Adrenal gland (tissue), 5 donors: ENCODE measurements at regions not wholly inside any gene's neighbourhood (a gene's known extent, or its start where the extent isn't known, plus 50 kb on each side); places are given as distances from the start of the nearest gene placed in this dataset.

Source experiments
- POLR2A ChIP-seq, 2 donors: fragments of 450-650 bp; IDR thresholded peaks; one replicate each; pipeline ENCODE4 v1.6.1; 2017; ENCODE audit warnings: antibody characterized with exemption in 2 of 2, mild to moderate bottlenecking in 2 of 2, moderate library complexity in 1 of 2
- TF ChIP-seq, protein P1 (sequence below), 6 experiments: fragments of 450-650 bp in 4 of 6; fragments of 200-600 bp in 2 of 6; sonication (generic) in 1 of 6; IDR thresholded peaks; 1 replicate in 5 of 6; 2 replicates in 1 of 6; pipeline versions ENCODE4 v1.5.1 to v1.8.0; 2016 to 2021; ENCODE audit warnings: antibody characterized with exemption in 6 of 6, mild to moderate bottlenecking in 2 of 6, moderate library complexity in 1 of 6
- donor health status: DM: no; HTN: no; CAD: no.

DNA sequence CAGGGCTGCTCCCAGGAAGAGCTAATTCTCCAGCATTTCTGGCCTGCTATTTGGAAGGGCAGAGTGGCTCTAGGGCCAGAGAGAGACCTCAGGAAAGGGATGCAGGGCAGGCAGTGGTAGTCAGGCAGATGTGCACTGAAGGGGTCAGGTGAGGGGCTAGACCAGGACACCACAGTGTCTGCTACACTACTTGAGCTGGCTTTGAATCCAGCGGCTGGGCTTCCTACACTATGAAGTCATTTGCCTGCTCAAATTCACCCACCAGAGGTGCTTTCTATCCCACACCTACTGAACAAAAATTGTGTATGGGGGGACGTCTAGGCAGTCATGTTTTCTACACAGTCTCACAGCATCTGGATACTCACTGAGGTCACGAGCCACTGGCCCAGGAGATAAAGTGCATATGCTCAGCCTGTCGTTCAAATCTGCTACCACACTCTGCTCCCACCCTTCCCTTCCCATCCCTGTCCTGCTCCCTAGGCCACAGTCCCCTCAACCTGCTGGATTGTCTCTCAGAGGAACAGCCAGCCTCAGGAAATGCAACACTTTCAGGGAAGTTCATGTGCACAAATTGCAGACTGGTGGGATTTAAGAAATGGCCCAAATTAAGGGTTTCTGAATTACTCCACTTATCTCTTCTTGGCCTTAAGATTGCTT is 49.9 kb upstream of the SLC6A11 start:
- TF ChIP-seq, protein P1, sequence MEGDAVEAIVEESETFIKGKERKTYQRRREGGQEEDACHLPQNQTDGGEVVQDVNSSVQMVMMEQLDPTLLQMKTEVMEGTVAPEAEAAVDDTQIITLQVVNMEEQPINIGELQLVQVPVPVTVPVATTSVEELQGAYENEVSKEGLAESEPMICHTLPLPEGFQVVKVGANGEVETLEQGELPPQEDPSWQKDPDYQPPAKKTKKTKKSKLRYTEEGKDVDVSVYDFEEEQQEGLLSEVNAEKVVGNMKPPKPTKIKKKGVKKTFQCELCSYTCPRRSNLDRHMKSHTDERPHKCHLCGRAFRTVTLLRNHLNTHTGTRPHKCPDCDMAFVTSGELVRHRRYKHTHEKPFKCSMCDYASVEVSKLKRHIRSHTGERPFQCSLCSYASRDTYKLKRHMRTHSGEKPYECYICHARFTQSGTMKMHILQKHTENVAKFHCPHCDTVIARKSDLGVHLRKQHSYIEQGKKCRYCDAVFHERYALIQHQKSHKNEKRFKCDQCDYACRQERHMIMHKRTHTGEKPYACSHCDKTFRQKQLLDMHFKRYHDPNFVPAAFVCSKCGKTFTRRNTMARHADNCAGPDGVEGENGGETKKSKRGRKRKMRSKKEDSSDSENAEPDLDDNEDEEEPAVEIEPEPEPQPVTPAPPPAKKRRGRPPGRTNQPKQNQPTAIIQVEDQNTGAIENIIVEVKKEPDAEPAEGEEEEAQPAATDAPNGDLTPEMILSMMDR (IDR thresholded peaks at IDR 0.05) = no peak
- no peak for TF ChIP-seq POLR2A (IDR thresholded peaks at IDR 0.05)
